ENCODE measurements at regions not wholly inside any gene's neighbourhood (a gene's known extent, or its start where the extent isn't known, plus 50 kb on each side); places are given as distances from the start of the nearest gene placed in this dataset.

GRCh38 chr7:34245246-34245645 lies 339.9 kb downstream of the BMPER start (continued):
- no peak for TF ChIP-seq ZNF311 (CRISPR knock-in tag; IDR thresholded peaks at IDR 0.05)
- no peak for TF ChIP-seq ZC3H4 (CRISPR knock-in tag; IDR thresholded peaks at IDR 0.05; ENCODE audit: borderline replicate concordance)
- TF ChIP-seq NFE2L1 (tag; IDR thresholded peaks at IDR 0.05; ENCODE audit: borderline replicate concordance, low read depth): no peak
- no peak for TF ChIP-seq RBFOX2 (IDR thresholded peaks at IDR 0.05; ENCODE audit: low read depth, low read length)
- no peak for TF ChIP-seq C11orf30 (IDR thresholded peaks at IDR 0.05; ENCODE audit: low read depth)
- no peak for TF ChIP-seq ASH1L (IDR thresholded peaks at IDR 0.05; ENCODE audit: borderline replicate concordance, low read depth, partially characterized antibody)
- no peak for TF ChIP-seq TOE1 (IDR thresholded peaks at IDR 0.05; ENCODE audit: borderline replicate concordance)
- no peak for TF ChIP-seq TOE1 (CRISPR knock-in tag; IDR thresholded peaks at IDR 0.05; ENCODE audit: borderline replicate concordance, low read depth)
- no peak for TF ChIP-seq ZNF444 (CRISPR knock-in tag; IDR thresholded peaks at IDR 0.05)

- no peaks in the 10 kb centered on the region for H3K9me1 ChIP-seq (ENCODE audit: control insufficient read depth, insufficient read depth, low read length)
These were observed 342.1 kb downstream of the BMPER start for GRCh38 chr7:34247468-34247867.

More at GRCh38 chr7:34247468-34247867, 342.1 kb downstream of the BMPER start:
- no peaks in the 10 kb centered on the region for H3K27me3 ChIP-seq (ENCODE audit: control insufficient read depth in 2 of 2, insufficient read depth in 2 of 2, low read length in 2 of 2)
- ATAC-seq (no peak), FAIRE-seq (no peak), DNase-seq (ENCODE audit: extremely low read depth in 1 of 4, low spot score in 3 of 4) (no peak)
- intact Hi-C loops (cut with micrococcal nuclease): no loop called here
- BruUV-seq (replicated peaks): no TSS peak
- no peak overlapping the region for H3K9ac ChIP-seq (ENCODE audit: insufficient read depth in 1 of 2, low read depth in 2 of 2, low read length in 2 of 2)
- H3K4me1 ChIP-seq (replicated peaks in 1 of 2; ENCODE audit: control insufficient read depth in 2 of 2, insufficient read depth in 2 of 2, low read length in 2 of 2): no peaks in the 10 kb centered on the region
- ChIA-PET CTCF (ENCODE audit: low intra/inter-chr PET ratio) (no interaction called here), POLR2A (no interaction called here)
- in situ Hi-C loops (cut with MboI): no loop called here
- H3K4me2 ChIP-seq (ENCODE audit: insufficient read depth, low read length): no peak overlapping the region
- H4K20me1 ChIP-seq (replicated peaks; ENCODE audit: control insufficient read depth, insufficient read depth, low read length): no peaks in the 10 kb centered on the region
- TF ChIP-seq HNRNPUL1 (IDR thresholded peaks at IDR 0.05; ENCODE audit: low read length) (no peak), STAT5A (IDR thresholded peaks at IDR 0.05; ENCODE audit: borderline replicate concordance, low read length) (no peak), AFF4 (CRISPR knock-in tag; IDR thresholded peaks at IDR 0.05) (no peak), ZNF699 (CRISPR knock-in tag; IDR thresholded peaks at IDR 0.05; ENCODE audit: insufficient replicate concordance) (no peak), MTA3 (IDR thresholded peaks at IDR 0.05; ENCODE audit: borderline replicate concordance) (no peak), CEBPB (tag; IDR thresholded peaks at IDR 0.05) (no peak), DPF2 (IDR thresholded peaks at IDR 0.05) (no peak), ZBTB26 (CRISPR knock-in tag; IDR thresholded peaks at IDR 0.05) (no peak)
- H3K27ac ChIP-seq (ENCODE audit: extremely low read depth, low read depth, low read length): no peak overlapping the region
- no peaks in the 10 kb centered on the region for H3K9me3 ChIP-seq (replicated peaks; ENCODE audit: control insufficient read depth, insufficient read depth, low read depth, low read length)
- WGBS (ENCODE audit: insufficient coverage, low coverage, missing lambda C conversion rate): 0% methylated on average over 1 of the region's 1 CpG
- H2AFZ ChIP-seq (ENCODE audit: low read depth, low read length): no peak overlapping the region
- no peaks in the 10 kb centered on the region for H3K36me3 ChIP-seq (ENCODE audit: control insufficient read depth, insufficient read depth, low read length)
- no peaks in the 10 kb centered on the region for H3K79me2 ChIP-seq (ENCODE audit: control insufficient read depth, insufficient read depth, low read length)
- H3K4me3 ChIP-seq: no peak overlapping the region
